ENCODE measurements at regions not wholly inside any gene's neighbourhood (a gene's known extent, or its start where the extent isn't known, plus 50 kb on each side); places are given as distances from the start of the nearest gene placed in this dataset.

DNA sequence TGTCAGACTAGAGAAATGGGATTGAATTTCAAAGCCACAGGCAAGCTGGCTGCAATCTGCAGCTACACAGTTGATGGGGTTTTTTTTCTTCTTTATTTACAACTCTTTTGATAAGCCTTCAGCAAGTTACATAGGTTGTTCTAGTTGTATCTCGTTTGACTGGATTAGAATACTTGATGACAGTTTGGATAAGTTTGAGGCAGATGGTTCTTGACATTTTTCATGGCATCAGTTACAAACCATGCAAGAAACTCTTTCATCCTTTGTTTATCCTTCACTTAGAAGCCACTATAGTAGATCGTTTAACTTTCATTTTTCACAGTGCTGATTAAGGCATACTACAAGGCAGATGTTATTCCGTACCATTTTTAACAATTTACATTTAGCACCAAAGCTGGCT lies 238.9 kb downstream of the TOX3 start:
- TF ChIP-seq, protein P1, sequence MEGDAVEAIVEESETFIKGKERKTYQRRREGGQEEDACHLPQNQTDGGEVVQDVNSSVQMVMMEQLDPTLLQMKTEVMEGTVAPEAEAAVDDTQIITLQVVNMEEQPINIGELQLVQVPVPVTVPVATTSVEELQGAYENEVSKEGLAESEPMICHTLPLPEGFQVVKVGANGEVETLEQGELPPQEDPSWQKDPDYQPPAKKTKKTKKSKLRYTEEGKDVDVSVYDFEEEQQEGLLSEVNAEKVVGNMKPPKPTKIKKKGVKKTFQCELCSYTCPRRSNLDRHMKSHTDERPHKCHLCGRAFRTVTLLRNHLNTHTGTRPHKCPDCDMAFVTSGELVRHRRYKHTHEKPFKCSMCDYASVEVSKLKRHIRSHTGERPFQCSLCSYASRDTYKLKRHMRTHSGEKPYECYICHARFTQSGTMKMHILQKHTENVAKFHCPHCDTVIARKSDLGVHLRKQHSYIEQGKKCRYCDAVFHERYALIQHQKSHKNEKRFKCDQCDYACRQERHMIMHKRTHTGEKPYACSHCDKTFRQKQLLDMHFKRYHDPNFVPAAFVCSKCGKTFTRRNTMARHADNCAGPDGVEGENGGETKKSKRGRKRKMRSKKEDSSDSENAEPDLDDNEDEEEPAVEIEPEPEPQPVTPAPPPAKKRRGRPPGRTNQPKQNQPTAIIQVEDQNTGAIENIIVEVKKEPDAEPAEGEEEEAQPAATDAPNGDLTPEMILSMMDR (IDR thresholded peaks at IDR 0.05 in 8 of 11, conservative IDR thresholded peaks at IDR 0.05 in 3 of 11): no peak
- TF ChIP-seq POLR2A (IDR thresholded peaks at IDR 0.05) (no peak), POLR2AphosphoS5 (IDR thresholded peaks at IDR 0.05) (no peak)
